Epithelial cell of esophagus (primary cell): ENCODE measurements at regions not wholly inside any gene's neighbourhood (a gene's known extent, or its start where the extent isn't known, plus 50 kb on each side); places are given as distances from the start of the nearest gene placed in this dataset.

Experiments
- DNase-seq: peaks from one replicate; pipeline ENCODE4 v3.0.0; 2010; ENCODE audit warnings: low read depth
- H3K4me3 ChIP-seq: 2 replicates; pipeline ENCODE4 v1.5.1; 2011; ENCODE audit warnings: mild to moderate bottlenecking, low read length, control low read depth
- CTCF ChIP-seq: IDR thresholded peaks from 2 replicates; pipeline ENCODE4 v1.5.1; 2011; ENCODE audit warnings: low read depth, mild to moderate bottlenecking, low read length, control low read depth, inconsistent platforms; ENCODE audit not compliant: insufficient read depth; ENCODE audit errors: missing control alignments

- no peak for DNase-seq
- no peak overlapping the region for H3K4me3 ChIP-seq
- no peak for TF ChIP-seq CTCF
Observed at GRCh38 chr21:16309250-16309971, 579.6 kb downstream of the USP25 start.

- no peak for DNase-seq
- no peak for TF ChIP-seq CTCF
- no peak overlapping the region for H3K4me3 ChIP-seq
Observed at GRCh38 chr21:16310176-16310575, 580.4 kb downstream of the USP25 start.

- TF ChIP-seq CTCF, result no peak
- no peak for DNase-seq
- no peak overlapping the region for H3K4me3 ChIP-seq
Observed at GRCh38 chr21:16311229-16311628, 581.4 kb downstream of the USP25 start.

GRCh38 chr21:16312321-16312720, 582.5 kb downstream of the USP25 start:
- no peak overlapping the region for H3K4me3 ChIP-seq
- no peak for DNase-seq
- no peak for TF ChIP-seq CTCF

- no peak for DNase-seq
- no peak for TF ChIP-seq CTCF
- H3K4me3 ChIP-seq, result no peak overlapping the region
Observed at GRCh38 chr21:16315223-16315622, 585.4 kb downstream of the USP25 start.

GRCh38 chr21:16318651-16319300, 589.0 kb downstream of the USP25 start:
- no peak for DNase-seq
- no peak for TF ChIP-seq CTCF
- no peak overlapping the region for H3K4me3 ChIP-seq

- no peak for TF ChIP-seq CTCF
Observed at GRCh38 chr21:16320110-16320509, 590.3 kb downstream of the USP25 start.

More at GRCh38 chr21:16320110-16320509, 590.3 kb downstream of the USP25 start:
- no peak overlapping the region for H3K4me3 ChIP-seq
- no peak for DNase-seq
